ENCODE measurements at regions not wholly inside any gene's neighbourhood (a gene's known extent, or its start where the extent isn't known, plus 50 kb on each side); places are given as distances from the start of the nearest gene placed in this dataset.

GRCh38 chr11:16685914-16686313 is 52.5 kb upstream of the C11orf58 start:
- DNase-seq, result no peak

GRCh38 chr11:16678466-16679116 is 59.9 kb upstream of the C11orf58 start:
- no peak for DNase-seq

GRCh38 chr11:16669799-16670415 is 68.5 kb upstream of the C11orf58 start:
- no peak for DNase-seq

GRCh38 chr11:16632295-16633200 is 105.9 kb upstream of the C11orf58 start:
- no peak for DNase-seq

GRCh38 chr11:16630651-16631050 is 107.8 kb upstream of the C11orf58 start:
- no peak for DNase-seq

- DNase-seq, result no peak
Observed at GRCh38 chr11:16618431-16618830, 120.0 kb upstream of the C11orf58 start.

- no peak for DNase-seq
Observed at GRCh38 chr11:16615480-16615879, 123.0 kb upstream of the C11orf58 start.

- DNase-seq, result peak; percentile 52
Observed at GRCh38 chr11:16613512-16614381, 124.7 kb upstream of the C11orf58 start.

GRCh38 chr11:16613262-16613511 is 125.3 kb upstream of the C11orf58 start:
- DNase-seq, result no peak

- DNase-seq, result no peak
Observed at GRCh38 chr11:16612566-16613261, 125.7 kb upstream of the C11orf58 start.

GRCh38 chr11:16611926-16612565 is 126.4 kb upstream of the C11orf58 start:
- DNase-seq, result no peak

GRCh38 chr11:16611401-16611921 is 127.0 kb upstream of the C11orf58 start:
- no peak for DNase-seq

- DNase-seq, result no peak
Observed at GRCh38 chr11:16610738-16611388, 127.6 kb upstream of the C11orf58 start.

- DNase-seq, result no peak
Observed at GRCh38 chr11:16610213-16610737, 128.2 kb upstream of the C11orf58 start.

- DNase-seq, result no peak
Observed at GRCh38 chr11:16609769-16610168, 128.7 kb upstream of the C11orf58 start.

- DNase-seq, result no peak
Observed at GRCh38 chr11:16607675-16608644, 130.5 kb upstream of the C11orf58 start.

- no peak for DNase-seq
Observed at GRCh38 chr11:16606784-16607674, 131.4 kb upstream of the C11orf58 start.
